HCT116 (cell line): ENCODE measurements at regions not wholly inside any gene's neighbourhood (a gene's known extent, or its start where the extent isn't known, plus 50 kb on each side); places are given as distances from the start of the nearest gene placed in this dataset.

Experiments
- ATAC-seq: fragments of 200-7000 bp; cut with Tn5 transposase; 2 replicates; pipeline ENCODE4 v1.9.1; 2020; ENCODE audit warnings: mild to moderate bottlenecking, moderate library complexity
- BruUV-seq: library from RNA; stranded (reverse); fragments of 400-500 nt; replicated peaks from 2 replicates; lab custom pipeline; 2021; lab: Mats Ljungman, UMichigan
- CTCF ChIA-PET: fragments of 300-600 bp; sonication (Branson Sonifier 250); formaldehyde crosslinking; loops from one replicate; lab custom pipeline; 2021; ENCODE audit warnings: antibody characterized with exemption; lab: Charles Lee
- POLR2A ChIA-PET: fragments of 300-600, 350-600 bp; sonication (Branson Sonifier 250); formaldehyde crosslinking; loops from one replicate; lab custom pipeline; 2021; ENCODE audit warnings: antibody characterized with exemption; lab: Charles Lee
- RAD21 ChIA-PET, 2 experiments: fragments of 300-600 bp; sonication (Branson Sonifier 250); formaldehyde crosslinking; loops; one replicate each; lab custom pipeline; 2023; ENCODE audit warnings: low total read pairs in 2 of 2; ENCODE audit not compliant: uncharacterized antibody in 2 of 2, unreplicated experiment in 2 of 2, low non-redundant PET in 1 of 2; lab: Charles Lee
- DNase-seq: peaks from one replicate; pipeline ENCODE4 v3.0.0-alpha.2; 2010; ENCODE audit warnings: low read depth, low spot score
- H2AFZ ChIP-seq: fragments of 200-600 bp; shearing (Covaris generic), sonication (generic); 2 replicates; pipeline ENCODE4 v1.6.1; 2017; ENCODE audit warnings: low read depth, mixed run types, mixed read lengths, antibody characterized with exemption, low read length; ENCODE audit not compliant: poor library complexity, severe bottlenecking
- H3K27ac ChIP-seq: 2 replicates; pipeline ENCODE4 v1.5.1; 2012; ENCODE audit warnings: low read depth, low read length
- H3K27me3 ChIP-seq: fragments of 200-600 bp; sonication (generic); 2 replicates; pipeline ENCODE4 v1.6.1; 2016; ENCODE audit warnings: mixed run types, low read length, mixed read lengths; ENCODE audit not compliant: insufficient read depth
- H3K36me3 ChIP-seq, 2 experiments: fragments of 200-500 bp in 1 of 2; fragments of 200-600 bp in 1 of 2; sonication (Bioruptor generic) in 1 of 2; sonication (generic) in 1 of 2; 2 replicates each; pipeline versions ENCODE4 v1.5.1 to v1.6.1; 2014 to 2016; ENCODE audit warnings: low read length in 2 of 2, inconsistent platforms in 1 of 2, mixed read lengths in 1 of 2, mixed run types in 1 of 2; ENCODE audit not compliant: insufficient read depth in 2 of 2, control insufficient read depth in 1 of 2
- H3K4me1 ChIP-seq, 2 experiments: fragments of 200-600 bp in 1 of 2; sonication (generic) in 1 of 2; 2 replicates each; pipeline versions ENCODE4 v1.5.1 to v1.6.1; 2012 to 2017; ENCODE audit warnings: low read length in 2 of 2, inconsistent platforms in 1 of 2, mild to moderate bottlenecking in 1 of 2, mixed read lengths in 1 of 2, mixed run types in 1 of 2, moderate library complexity in 1 of 2; ENCODE audit not compliant: insufficient read depth in 2 of 2, control insufficient read depth in 1 of 2
- H3K4me2 ChIP-seq: fragments of 200-600 bp; sonication (generic); 2 replicates; pipeline ENCODE4 v1.6.1; 2017; ENCODE audit warnings: mixed run types, low read length, mixed read lengths
- H3K4me3 ChIP-seq, 2 experiments: fragments of 200-600 bp in 1 of 2; sonication (generic) in 1 of 2; replicated peaks in 1 of 2; 2 replicates each; pipeline ENCODE4 v1.5.1; 2011 to 2016; ENCODE audit warnings: low read length in 2 of 2, control low read depth in 1 of 2, low read depth in 1 of 2, mild to moderate bottlenecking in 1 of 2, mixed read lengths in 1 of 2, mixed run types in 1 of 2
- H3K79me2 ChIP-seq: fragments of 200-600 bp; sonication (generic); 2 replicates; pipeline ENCODE4 v1.6.1; 2017; ENCODE audit warnings: mild to moderate bottlenecking, mixed run types, low read length, moderate library complexity, mixed read lengths; ENCODE audit not compliant: insufficient read depth
- H3K9ac ChIP-seq: fragments of 200-600 bp; sonication (generic); 2 replicates; pipeline ENCODE4 v1.6.1; 2016; ENCODE audit warnings: low read length, mixed read lengths
- H3K9me2 ChIP-seq: fragments of 200-600 bp; sonication (generic), shearing (Covaris generic); 2 replicates; pipeline ENCODE4 v1.6.1; 2017; ENCODE audit warnings: mixed run types, mild to moderate bottlenecking, moderate library complexity; ENCODE audit not compliant: insufficient read depth
- H3K9me3 ChIP-seq, 2 experiments: fragments of 200-500 bp in 1 of 2; fragments of 200-600 bp in 1 of 2; sonication (Bioruptor generic) in 1 of 2; sonication (generic) in 1 of 2; 2 replicates each; pipeline ENCODE4 v1.6.1; 2014 to 2017; ENCODE audit warnings: low read length in 2 of 2, mixed read lengths in 2 of 2, inconsistent platforms in 1 of 2, low read depth in 1 of 2, mild to moderate bottlenecking in 1 of 2, mixed run types in 1 of 2, moderate library complexity in 1 of 2; ENCODE audit not compliant: control insufficient read depth in 1 of 2, insufficient read depth in 1 of 2
- H4K20me1 ChIP-seq: fragments of 200-600 bp; sonication (generic), shearing (Covaris generic); 2 replicates; pipeline ENCODE4 v1.6.1; 2017; ENCODE audit warnings: mixed run types, mild to moderate bottlenecking, moderate library complexity; ENCODE audit not compliant: insufficient read depth
- CBX3 ChIP-seq: IDR thresholded peaks from 2 replicates; pipeline ENCODE4 v1.6.1; 2012; ENCODE audit warnings: low read depth
- CTCF ChIP-seq, 3 experiments: fragments of 200-600 bp in 1 of 3; sonication (generic) in 1 of 3; IDR thresholded peaks in 2 of 3; conservative IDR thresholded peaks in 1 of 3; 2 replicates each; pipeline ENCODE4 v1.5.1; 2012 to 2017; ENCODE audit warnings: low read depth in 2 of 3, low read length in 2 of 3, antibody characterized with exemption in 1 of 3, borderline replicate concordance in 1 of 3, control low read depth in 1 of 3, mild to moderate bottlenecking in 1 of 3, mixed read lengths in 1 of 3, mixed run types in 1 of 3, moderate library complexity in 1 of 3; ENCODE audit not compliant: insufficient read depth in 1 of 3
- SP1 ChIP-seq: IDR thresholded peaks from 2 replicates; pipeline ENCODE4 v1.6.1; 2012; ENCODE audit warnings: low read depth
- TCF7L2 ChIP-seq: IDR thresholded peaks from 2 replicates; pipeline ENCODE4 v1.7.0; 2011; ENCODE audit warnings: borderline replicate concordance, inconsistent platforms; ENCODE audit not compliant: insufficient read depth, insufficient read length; ENCODE audit errors: extremely low read depth
- YY1 ChIP-seq: IDR thresholded peaks from 2 replicates; pipeline ENCODE4 v1.6.1; 2011; ENCODE audit warnings: low read length, low read depth, moderate library complexity, mild to moderate bottlenecking; ENCODE audit not compliant: insufficient replicate concordance; ENCODE audit errors: extremely low read depth
- intact Hi-C: fragments of 100-400 bp; cut with micrococcal nuclease; formaldehyde crosslinking; loops from 2 replicates; pipeline ENCODE4 v1.10.0; 2022

GRCh38 chr10:20407357-20407756 is 489.8 kb downstream of the NEBL start:
- no TSS peak for BruUV-seq
- Histone ChIP-seq H3K4me1 (no peaks in the 10 kb centered on the region), H3K4me2 (no peak overlapping the region), H3K9me3 (peaks cover 0 to 8% of the 10 kb centered on the region in 2 experiments; a peak in 2 of 4 replicates), H3K4me3 (no peak overlapping the region), H3K27me3 (no peaks in the 10 kb centered on the region), H3K9ac (no peak overlapping the region), H3K9me2 (no peaks in the 10 kb centered on the region), H3K79me2 (no peaks in the 10 kb centered on the region), H3K27ac (no peak overlapping the region), H3K36me3 (no peaks in the 10 kb centered on the region), H4K20me1 (no peaks in the 10 kb centered on the region), H2AFZ (no peak overlapping the region)
- intact Hi-C loops: no loop called here
- ChIA-PET RAD21 (no interaction called here), CTCF (no interaction called here), POLR2A (no interaction called here)
- TF ChIP-seq CBX3 (no peak), SP1 (no peak), YY1 (no peak), CTCF (IDR thresholded peaks at IDR 0.05 in 2 of 3, conservative IDR thresholded peaks at IDR 0.05 in 1 of 3; ENCODE audit: borderline replicate concordance in 1 of 3, insufficient read depth in 1 of 3, low read depth in 2 of 3, low read length in 2 of 3) (no peak)
- ATAC-seq (no peak), DNase-seq (no peak)

GRCh38 chr10:20406281-20407104 is 490.6 kb downstream of the NEBL start:
- CTCF ChIA-PET: no interaction called here

More at GRCh38 chr10:20406281-20407104, 490.6 kb downstream of the NEBL start:
- Histone ChIP-seq H3K27me3 (no peaks in the 10 kb centered on the region), H3K9me2 (no peaks in the 10 kb centered on the region), H3K27ac (no peak overlapping the region), H3K9me3 (peaks cover 0 to 2% of the 10 kb centered on the region in 2 experiments; a peak in 2 of 4 replicates), H3K4me3 (no peak overlapping the region), H2AFZ (no peak overlapping the region), H3K9ac (no peak overlapping the region), H3K4me2 (no peak overlapping the region), H3K4me1 (no peaks in the 10 kb centered on the region), H4K20me1 (no peaks in the 10 kb centered on the region), H3K36me3 (no peaks in the 10 kb centered on the region), H3K79me2 (no peaks in the 10 kb centered on the region)
- no peak for DNase-seq
- intact Hi-C loops: no loop called here
- ATAC-seq: no peak
- ChIA-PET POLR2A (no interaction called here), RAD21 (no interaction called here)
- BruUV-seq: no TSS peak
- TF ChIP-seq TCF7L2 (no peak), YY1 (no peak)
